ENCODE measurements at regions not wholly inside any gene's neighbourhood (a gene's known extent, or its start where the extent isn't known, plus 50 kb on each side); places are given as distances from the start of the nearest gene placed in this dataset.

- Histone ChIP-seq H3K56ac (ENCODE audit: insufficient read length, low read depth, low read length) (no peak overlapping the region), H4K91ac (ENCODE audit: insufficient read length, low read depth, low read length) (no peak overlapping the region), H3K9me3 (ENCODE audit: control insufficient read depth, low read depth, low read length) (no peaks in the 10 kb centered on the region), H3K79me2 (ENCODE audit: insufficient read depth, low read length) (no peaks in the 10 kb centered on the region), H3K14ac (ENCODE audit: insufficient read depth, low read length) (no peak overlapping the region), H3K23me2 (ENCODE audit: insufficient read length, low read depth, low read length, poor library complexity, severe bottlenecking) (no peaks in the 10 kb centered on the region), H3K79me1 (ENCODE audit: insufficient read depth, low read depth, low read length, poor library complexity, severe bottlenecking) (no peaks in the 10 kb centered on the region), H3K23ac (ENCODE audit: insufficient read length, low read depth, low read length) (no peak overlapping the region), H3T11ph (ENCODE audit: low read length) (no peak overlapping the region), H4K5ac (ENCODE audit: insufficient read length, low read depth, low read length) (no peak overlapping the region), H2BK5ac (ENCODE audit: insufficient read length, low read length) (no peak overlapping the region), H3K27me3 (ENCODE audit: insufficient read depth, low read length) (no peaks in the 10 kb centered on the region), H4K20me1 (ENCODE audit: control insufficient read depth, insufficient read depth, insufficient read length) (no peaks in the 10 kb centered on the region), H2BK120ac (ENCODE audit: low read depth, low read length, poor library complexity, severe bottlenecking) (no peak overlapping the region), H2BK12ac (ENCODE audit: insufficient read length, low read depth, low read length) (no peak overlapping the region), H2BK15ac (ENCODE audit: low read depth, low read length) (no peak overlapping the region), H4K8ac (replicated peaks; ENCODE audit: insufficient read length, low read depth, low read length) (no peak overlapping the region), H3K9ac (ENCODE audit: extremely low read depth, insufficient read length, low read length) (no peak overlapping the region), H2BK20ac (ENCODE audit: low read depth, low read length, poor library complexity, severe bottlenecking) (no peak overlapping the region), H3K4me2 (ENCODE audit: insufficient read depth, insufficient read length, low read length) (no peak overlapping the region), H3K4ac (ENCODE audit: low read depth, low read length) (no peak overlapping the region), H3K4me1 (ENCODE audit: insufficient read depth, low read length) (no peaks in the 10 kb centered on the region), H2AFZ (ENCODE audit: low read length) (no peak overlapping the region), H3K27ac (ENCODE audit: insufficient read length, low read depth, low read length) (no peak overlapping the region), H2AK5ac (ENCODE audit: insufficient read length, low read length) (no peak overlapping the region), H3K18ac (ENCODE audit: insufficient read length, low read depth, low read length) (no peak overlapping the region)
- H3K9me3 Mint-ChIP-seq = no peaks in the 10 kb centered on the region; a peak in 2 of 5 replicates
- H3K27ac Mint-ChIP-seq = no peak overlapping the region
- TF ChIP-seq, protein P1, sequence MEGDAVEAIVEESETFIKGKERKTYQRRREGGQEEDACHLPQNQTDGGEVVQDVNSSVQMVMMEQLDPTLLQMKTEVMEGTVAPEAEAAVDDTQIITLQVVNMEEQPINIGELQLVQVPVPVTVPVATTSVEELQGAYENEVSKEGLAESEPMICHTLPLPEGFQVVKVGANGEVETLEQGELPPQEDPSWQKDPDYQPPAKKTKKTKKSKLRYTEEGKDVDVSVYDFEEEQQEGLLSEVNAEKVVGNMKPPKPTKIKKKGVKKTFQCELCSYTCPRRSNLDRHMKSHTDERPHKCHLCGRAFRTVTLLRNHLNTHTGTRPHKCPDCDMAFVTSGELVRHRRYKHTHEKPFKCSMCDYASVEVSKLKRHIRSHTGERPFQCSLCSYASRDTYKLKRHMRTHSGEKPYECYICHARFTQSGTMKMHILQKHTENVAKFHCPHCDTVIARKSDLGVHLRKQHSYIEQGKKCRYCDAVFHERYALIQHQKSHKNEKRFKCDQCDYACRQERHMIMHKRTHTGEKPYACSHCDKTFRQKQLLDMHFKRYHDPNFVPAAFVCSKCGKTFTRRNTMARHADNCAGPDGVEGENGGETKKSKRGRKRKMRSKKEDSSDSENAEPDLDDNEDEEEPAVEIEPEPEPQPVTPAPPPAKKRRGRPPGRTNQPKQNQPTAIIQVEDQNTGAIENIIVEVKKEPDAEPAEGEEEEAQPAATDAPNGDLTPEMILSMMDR (conservative IDR thresholded peaks at IDR 0.05) = no peak
- no peak overlapping the region for H3K4me3 Mint-ChIP-seq
- H3K27me3 Mint-ChIP-seq (ENCODE audit: low read depth) = no peaks in the 10 kb centered on the region
- H3K36me3 Mint-ChIP-seq (ENCODE audit: insufficient read depth in 1 of 3, low read depth in 3 of 3) = no peaks in the 10 kb centered on the region
- no peak for DNase-seq
- no peaks in the 10 kb centered on the region for H3K4me1 Mint-ChIP-seq
These were observed 81.4 kb downstream of the RERGL start for GRCh38 chr12:18008642-18009041.
